Aorta (tissue), 5 donors: ENCODE measurements at regions not wholly inside any gene's neighbourhood (a gene's known extent, or its start where the extent isn't known, plus 50 kb on each side); places are given as distances from the start of the nearest gene placed in this dataset.

ENCODE experiments used
- ATAC-seq: fragments of 200-7000 bp; cut with Tn5 transposase; one replicate; pipeline ENCODE4 v1.9.1; 2022; ENCODE audit warnings: moderate library complexity; ENCODE audit not compliant: low FRiP score
- DNase-seq, 2 donors: peaks; one replicate each; pipeline ENCODE4 v3.0.0-alpha.2; 2020
- H3K27ac ChIP-seq, 2 donors: one replicate each; pipeline ENCODE4 v1.5.1; 2013; ENCODE audit warnings: low read length in 2 of 2, mild to moderate bottlenecking in 2 of 2, moderate library complexity in 2 of 2, control low read depth in 1 of 2, inconsistent platforms in 1 of 2, low read depth in 1 of 2
- H3K27me3 ChIP-seq, 2 donors: one replicate each; pipeline ENCODE4 v1.6.1; 2013; ENCODE audit warnings: control low read depth in 1 of 2, low read length in 1 of 2, mild to moderate bottlenecking in 1 of 2, moderate library complexity in 1 of 2; ENCODE audit not compliant: insufficient read depth in 2 of 2, control insufficient read depth in 1 of 2
- H3K36me3 ChIP-seq, 2 donors: one replicate each; pipeline ENCODE4 v1.6.1; 2013; ENCODE audit warnings: control low read depth in 1 of 2, low read length in 1 of 2, mild to moderate bottlenecking in 1 of 2; ENCODE audit not compliant: insufficient read depth in 2 of 2, control insufficient read depth in 1 of 2
- H3K4me1 ChIP-seq, 2 donors: one replicate each; pipeline ENCODE4 v1.6.1; 2013; ENCODE audit warnings: low read length in 2 of 2, control low read depth in 1 of 2, mild to moderate bottlenecking in 1 of 2, moderate library complexity in 1 of 2; ENCODE audit not compliant: insufficient read depth in 2 of 2, control insufficient read depth in 1 of 2
- H3K4me3 ChIP-seq, 2 donors: one replicate each; pipeline ENCODE4 v1.5.1; 2013; ENCODE audit warnings: low read length in 2 of 2, control low read depth in 1 of 2, mild to moderate bottlenecking in 1 of 2
- H3K9me3 ChIP-seq: one replicate; pipeline ENCODE4 v1.6.1; 2013; ENCODE audit warnings: mild to moderate bottlenecking, low read length; ENCODE audit not compliant: control insufficient read depth
- WGBS, 2 donors: extraction: QIAGEN DNeasy Blood & Tissue Kit; methylation state at CpG; one replicate each; pipeline ENCODE4 v1.1.7; 2013; 5-methylcytosine and 5-hydroxymethylcytosine counted together
- intact Hi-C, 2 donors: fragments of 100-400 bp; cut with DNase I; formaldehyde crosslinking; loops; one replicate each; pipeline versions ENCODE4 v1.14.2 to v1.15.0; 2022
- donor health status: healthy with polysubstance abuse.
- donor health status: Bipolar disorder and iron deficiency.
- donor health status: DM: no; HTN: no; CAD: no.
- donor health status: DM: no; HTN: no; CAD: no.
- donor health status: DM: yes; HTN: yes; CAD: no.

GRCh38 chr1:214983126-214983869, 99.2 kb upstream of the KCNK2 start:
- intact Hi-C loops = no loop called here
- Histone ChIP-seq H3K27ac (no peak overlapping the region), H3K4me1 (no peaks in the 10 kb centered on the region), H3K4me3 (no peak overlapping the region), H3K9me3 (no peaks in the 10 kb centered on the region), H3K27me3 (no peaks in the 10 kb centered on the region), H3K36me3 (no peaks in the 10 kb centered on the region)
- 78 to 82% methylated on average over 3 of the region's 3 CpGs for WGBS, 2 donors
- DNase-seq (no peak), ATAC-seq (no peak)

- ATAC-seq = no peak
- Histone ChIP-seq H3K4me1 (no peaks in the 10 kb centered on the region), H3K4me3 (no peak overlapping the region), H3K27me3 (peaks cover 0 to 2% of the 10 kb centered on the region in 2 donors), H3K36me3 (no peaks in the 10 kb centered on the region), H3K27ac (no peak overlapping the region), H3K9me3 (no peaks in the 10 kb centered on the region)
- DNase-seq = no peak
- WGBS, 2 donors = 48 to 71% methylated on average over 1 of the region's 1 CpG
- intact Hi-C loops = no loop called here
Measured at GRCh38 chr1:214989341-214989740, 93.2 kb upstream of the KCNK2 start.

GRCh38 chr1:214990619-214991018, 91.9 kb upstream of the KCNK2 start:
- ATAC-seq (no peak), DNase-seq (no peak)
- no peak overlapping the region for H3K4me3 ChIP-seq
- H3K9me3 ChIP-seq = no peaks in the 10 kb centered on the region
- 90 to 95% methylated on average over 3 of the region's 3 CpGs for WGBS, 2 donors
- peaks cover 0 to 2% of the 10 kb centered on the region in 2 donors for H3K27me3 ChIP-seq
- H3K4me1 ChIP-seq = no peaks in the 10 kb centered on the region
- H3K27ac ChIP-seq = no peak overlapping the region
- H3K36me3 ChIP-seq = no peaks in the 10 kb centered on the region
- intact Hi-C loops = no loop called here

GRCh38 chr1:214991691-214992315, 90.7 kb upstream of the KCNK2 start:
- Histone ChIP-seq H3K36me3 (no peaks in the 10 kb centered on the region), H3K27ac (no peak overlapping the region), H3K4me1 (no peaks in the 10 kb centered on the region), H3K27me3 (peaks cover 0 to 2% of the 10 kb centered on the region in 2 donors), H3K9me3 (no peaks in the 10 kb centered on the region), H3K4me3 (no peak overlapping the region)
- no peak for ATAC-seq
- 71 to 72% methylated on average over 11 of the region's 11 CpGs for WGBS, 2 donors
- no peak for DNase-seq
- intact Hi-C loops = no loop called here

GRCh38 chr1:214993419-214993818, 89.1 kb upstream of the KCNK2 start:
- peaks cover 0 to 2% of the 10 kb centered on the region in 2 donors for H3K27me3 ChIP-seq
- H3K36me3 ChIP-seq = no peaks in the 10 kb centered on the region
- no peak overlapping the region for H3K27ac ChIP-seq
- DNase-seq (no peak), ATAC-seq (no peak)
- no peaks in the 10 kb centered on the region for H3K9me3 ChIP-seq
- H3K4me3 ChIP-seq = no peak overlapping the region
- intact Hi-C loops = no loop called here
- no peaks in the 10 kb centered on the region for H3K4me1 ChIP-seq

GRCh38 chr1:214997685-214998084, 84.9 kb upstream of the KCNK2 start:
- no peak overlapping the region for H3K27ac ChIP-seq
- intact Hi-C loops = no loop called here
- no peaks in the 10 kb centered on the region for H3K4me1 ChIP-seq
- no peaks in the 10 kb centered on the region for H3K27me3 ChIP-seq
- ATAC-seq (no peak), DNase-seq (no peak)
- no peak overlapping the region for H3K4me3 ChIP-seq
- 87 to 92% methylated on average over 3 of the region's 3 CpGs for WGBS, 2 donors
- H3K36me3 ChIP-seq = no peaks in the 10 kb centered on the region
- no peaks in the 10 kb centered on the region for H3K9me3 ChIP-seq

- no peaks in the 10 kb centered on the region for H3K27me3 ChIP-seq
- no peaks in the 10 kb centered on the region for H3K36me3 ChIP-seq
- peak overlapping the region in 1 of 2 donors; percentile 23 for H3K27ac ChIP-seq
- intact Hi-C loops = no loop called here
- 86 to 91% methylated on average over 4 of the region's 4 CpGs for WGBS, 2 donors
- H3K4me1 ChIP-seq = no peaks in the 10 kb centered on the region
- ATAC-seq = no peak
- DNase-seq = no peak
- no peak overlapping the region for H3K4me3 ChIP-seq
- no peaks in the 10 kb centered on the region for H3K9me3 ChIP-seq
Measured at GRCh38 chr1:215001419-215002021, 81.0 kb upstream of the KCNK2 start.

GRCh38 chr1:215002471-215002870, 80.1 kb upstream of the KCNK2 start:
- no peak overlapping the region for H3K27ac ChIP-seq
- H3K4me1 ChIP-seq = no peaks in the 10 kb centered on the region
- H3K36me3 ChIP-seq = no peaks in the 10 kb centered on the region
- ATAC-seq = no peak
- no peaks in the 10 kb centered on the region for H3K27me3 ChIP-seq
- WGBS, 2 donors = 15 to 19% methylated on average over 4 of the region's 4 CpGs
- intact Hi-C loops = no loop called here
- no peaks in the 10 kb centered on the region for H3K9me3 ChIP-seq
- no peak overlapping the region for H3K4me3 ChIP-seq
- DNase-seq = no peak

- Histone ChIP-seq H3K4me3 (no peak overlapping the region), H3K36me3 (no peaks in the 10 kb centered on the region), H3K9me3 (no peaks in the 10 kb centered on the region), H3K27ac (no peak overlapping the region), H3K27me3 (no peaks in the 10 kb centered on the region), H3K4me1 (no peaks in the 10 kb centered on the region)
- WGBS, 2 donors = 75 to 83% methylated on average over 2 of the region's 2 CpGs
- intact Hi-C loops = no loop called here
- no peak for DNase-seq
- ATAC-seq = no peak
Measured at GRCh38 chr1:215003686-215004085, 78.9 kb upstream of the KCNK2 start.
